Caco-2 (cell line): ENCODE measurements at regions not wholly inside any gene's neighbourhood (a gene's known extent, or its start where the extent isn't known, plus 50 kb on each side); places are given as distances from the start of the nearest gene placed in this dataset.

Source experiments
- BruUV-seq: library from RNA; stranded (reverse); fragments of 400-500 nt; replicated peaks from 2 replicates; lab custom pipeline; 2021; lab: Mats Ljungman, UMichigan
- CTCF ChIA-PET: fragments of 300-600 bp; sonication (Branson Sonifier 250); formaldehyde crosslinking; loops from one replicate; lab custom pipeline; 2022; ENCODE audit warnings: antibody characterized with exemption; lab: Charles Lee
- POLR2A ChIA-PET: fragments of 300-600 bp; sonication (Branson Sonifier 250); formaldehyde crosslinking; loops from one replicate; lab custom pipeline; 2022; ENCODE audit warnings: antibody characterized with exemption; lab: Charles Lee
- DNase-seq, 2 experiments: peaks; one replicate each; pipeline versions ENCODE4 v3.0.0 to v3.0.0-alpha.2; 2020 to 2022
- H3K27me3 ChIP-seq: replicated peaks from 2 replicates; pipeline ENCODE4 v1.6.0; 2011; ENCODE audit warnings: low read length; ENCODE audit not compliant: control insufficient read depth, insufficient read depth
- H3K36me3 ChIP-seq: 2 replicates; pipeline ENCODE4 v1.5.1; 2011; ENCODE audit warnings: low read length; ENCODE audit not compliant: control insufficient read depth, insufficient read depth
- H3K4me1 ChIP-seq: fragments of 250-450 bp; sonication (Bioruptor Pico); 2 replicates; pipeline ENCODE4 v1.5.1; 2020; ENCODE audit warnings: mild to moderate bottlenecking
- H3K4me3 ChIP-seq: 2 replicates; pipeline ENCODE4 v1.5.1; 2011; ENCODE audit warnings: low read depth, mild to moderate bottlenecking, control low read depth, low read length
- H3K9me3 ChIP-seq: fragments of 250-450 bp; sonication (Bioruptor Pico); 2 replicates; pipeline ENCODE4 v1.5.1; 2020; ENCODE audit warnings: mild to moderate bottlenecking, moderate library complexity
- H3K27ac Mint-ChIP-seq: one replicate; pipeline ENCODE4 v1.8.0; 2022; ENCODE audit warnings: mixed read lengths; ENCODE audit not compliant: unreplicated experiment
- H3K27me3 Mint-ChIP-seq: one replicate; pipeline ENCODE4 v1.8.0; 2022; ENCODE audit warnings: mixed read lengths; ENCODE audit not compliant: insufficient read depth, unreplicated experiment
- H3K36me3 Mint-ChIP-seq: one replicate; pipeline ENCODE4 v1.8.0; 2022; ENCODE audit warnings: mild to moderate bottlenecking, mixed read lengths; ENCODE audit not compliant: insufficient read depth, unreplicated experiment
- H3K4me1 Mint-ChIP-seq: one replicate; pipeline ENCODE4 v1.8.0; 2022; ENCODE audit warnings: low read depth, mixed read lengths; ENCODE audit not compliant: unreplicated experiment
- H3K4me3 Mint-ChIP-seq: one replicate; pipeline ENCODE4 v1.8.0; 2022; ENCODE audit warnings: mild to moderate bottlenecking, moderate library complexity, mixed read lengths; ENCODE audit not compliant: unreplicated experiment
- H3K9me3 Mint-ChIP-seq: one replicate; pipeline ENCODE4 v1.8.0; 2022; ENCODE audit warnings: mixed read lengths; ENCODE audit not compliant: unreplicated experiment
- intact Hi-C: fragments of 100-400 bp; cut with micrococcal nuclease; formaldehyde crosslinking; loops from one replicate; pipeline ENCODE4 v1.10.0; 2022; ENCODE audit not compliant: unreplicated experiment
- TF ChIP-seq, protein P1 (sequence below), 2 experiments: fragments of 200-600 bp in 1 of 2; IDR thresholded peaks; 1 replicate in 1 of 2; 2 replicates in 1 of 2; pipeline versions ENCODE4 v1.5.1 to v1.8.0; 2011 to 2022; ENCODE audit warnings: antibody characterized with exemption in 1 of 2, control low read depth in 1 of 2, inconsistent platforms in 1 of 2, low read depth in 1 of 2, low read length in 1 of 2, mild to moderate bottlenecking in 1 of 2, moderate library complexity in 1 of 2; ENCODE audit not compliant: insufficient read depth in 1 of 2, severe bottlenecking in 1 of 2, unreplicated experiment in 1 of 2

DNA sequence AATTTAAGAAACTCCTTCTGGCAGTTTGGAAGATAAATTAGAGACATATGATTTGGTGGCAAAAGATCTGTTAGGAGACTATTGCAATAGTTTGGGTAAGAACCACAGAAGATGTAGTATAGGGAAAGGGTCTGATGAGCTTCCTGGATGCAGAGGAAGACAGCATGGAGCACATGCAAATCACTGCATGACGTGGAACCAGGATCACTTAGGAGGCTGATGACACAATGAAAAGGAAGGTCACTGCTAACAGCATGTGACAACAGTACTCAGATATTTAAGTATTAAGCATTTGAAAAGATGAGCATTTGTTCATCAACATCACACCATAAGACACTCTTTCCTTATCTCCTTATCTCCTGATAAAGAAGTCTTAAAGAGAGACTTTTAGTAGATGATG is 167.8 kb upstream of the LDB2 start:
- no peaks in the 10 kb centered on the region for H3K4me1 Mint-ChIP-seq
- intact Hi-C loops = no loop called here
- no peaks in the 10 kb centered on the region for H3K9me3 ChIP-seq
- BruUV-seq = no TSS peak
- H3K4me1 ChIP-seq = no peaks in the 10 kb centered on the region
- no peaks in the 10 kb centered on the region for H3K27me3 ChIP-seq
- no peaks in the 10 kb centered on the region for H3K36me3 Mint-ChIP-seq
- H3K4me3 ChIP-seq = no peak overlapping the region
- H3K27me3 Mint-ChIP-seq = no peaks in the 10 kb centered on the region
- ChIA-PET CTCF (no interaction called here), POLR2A (no interaction called here)
- H3K27ac Mint-ChIP-seq = no peak overlapping the region
- H3K9me3 Mint-ChIP-seq = no peaks in the 10 kb centered on the region
- TF ChIP-seq, protein P1, sequence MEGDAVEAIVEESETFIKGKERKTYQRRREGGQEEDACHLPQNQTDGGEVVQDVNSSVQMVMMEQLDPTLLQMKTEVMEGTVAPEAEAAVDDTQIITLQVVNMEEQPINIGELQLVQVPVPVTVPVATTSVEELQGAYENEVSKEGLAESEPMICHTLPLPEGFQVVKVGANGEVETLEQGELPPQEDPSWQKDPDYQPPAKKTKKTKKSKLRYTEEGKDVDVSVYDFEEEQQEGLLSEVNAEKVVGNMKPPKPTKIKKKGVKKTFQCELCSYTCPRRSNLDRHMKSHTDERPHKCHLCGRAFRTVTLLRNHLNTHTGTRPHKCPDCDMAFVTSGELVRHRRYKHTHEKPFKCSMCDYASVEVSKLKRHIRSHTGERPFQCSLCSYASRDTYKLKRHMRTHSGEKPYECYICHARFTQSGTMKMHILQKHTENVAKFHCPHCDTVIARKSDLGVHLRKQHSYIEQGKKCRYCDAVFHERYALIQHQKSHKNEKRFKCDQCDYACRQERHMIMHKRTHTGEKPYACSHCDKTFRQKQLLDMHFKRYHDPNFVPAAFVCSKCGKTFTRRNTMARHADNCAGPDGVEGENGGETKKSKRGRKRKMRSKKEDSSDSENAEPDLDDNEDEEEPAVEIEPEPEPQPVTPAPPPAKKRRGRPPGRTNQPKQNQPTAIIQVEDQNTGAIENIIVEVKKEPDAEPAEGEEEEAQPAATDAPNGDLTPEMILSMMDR (IDR thresholded peaks at IDR 0.05; ENCODE audit: insufficient read depth in 1 of 2, low read depth in 1 of 2, low read length in 1 of 2, severe bottlenecking in 1 of 2, unreplicated experiment in 1 of 2) = no peak
- H3K36me3 ChIP-seq = no peaks in the 10 kb centered on the region
- no peak for DNase-seq
- no peak overlapping the region for H3K4me3 Mint-ChIP-seq

DNA sequence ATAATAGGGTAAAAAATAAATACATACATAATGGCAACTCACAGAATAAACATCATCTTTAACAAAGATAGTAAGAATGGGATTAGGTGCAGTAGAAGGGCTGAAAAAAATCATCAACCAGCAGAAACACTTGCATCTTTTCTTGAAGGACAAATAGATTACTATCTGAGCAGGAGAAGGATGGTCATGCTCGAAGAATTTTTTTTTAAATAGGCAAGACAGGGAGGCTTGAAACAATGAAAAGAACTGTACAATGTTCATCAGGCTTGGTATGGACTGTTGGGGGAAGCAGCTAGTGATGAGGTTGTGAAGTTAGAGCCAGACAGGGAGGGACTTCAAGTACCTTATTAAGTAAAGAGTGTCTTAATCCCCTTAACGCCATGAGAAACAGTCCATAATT is 167.4 kb upstream of the LDB2 start:
- no peak overlapping the region for H3K4me3 Mint-ChIP-seq
- no peaks in the 10 kb centered on the region for H3K27me3 ChIP-seq
- H3K36me3 ChIP-seq = no peaks in the 10 kb centered on the region
- no peaks in the 10 kb centered on the region for H3K9me3 ChIP-seq
- no peaks in the 10 kb centered on the region for H3K4me1 ChIP-seq
- POLR2A ChIA-PET = no interaction called here
- no peaks in the 10 kb centered on the region for H3K27me3 Mint-ChIP-seq
- CTCF ChIA-PET = no interaction called here
- H3K9me3 Mint-ChIP-seq = no peaks in the 10 kb centered on the region
- no peak overlapping the region for H3K4me3 ChIP-seq
- no peaks in the 10 kb centered on the region for H3K4me1 Mint-ChIP-seq
- intact Hi-C loops = no loop called here
- H3K27ac Mint-ChIP-seq = no peak overlapping the region
- TF ChIP-seq, protein P1 (IDR thresholded peaks at IDR 0.05; ENCODE audit: insufficient read depth in 1 of 2, low read depth in 1 of 2, low read length in 1 of 2, severe bottlenecking in 1 of 2, unreplicated experiment in 1 of 2) = no peak
- no peaks in the 10 kb centered on the region for H3K36me3 Mint-ChIP-seq
- DNase-seq = no peak
- no TSS peak for BruUV-seq

- H3K4me3 ChIP-seq = no peak overlapping the region
- Mint-ChIP-seq H3K27me3 (no peaks in the 10 kb centered on the region), H3K4me3 (no peak overlapping the region), H3K36me3 (no peaks in the 10 kb centered on the region), H3K9me3 (no peaks in the 10 kb centered on the region), H3K27ac (no peak overlapping the region), H3K4me1 (no peaks in the 10 kb centered on the region)
- no peaks in the 10 kb centered on the region for H3K27me3 ChIP-seq
- TF ChIP-seq, protein P1 (IDR thresholded peaks at IDR 0.05; ENCODE audit: insufficient read depth in 1 of 2, low read depth in 1 of 2, low read length in 1 of 2, severe bottlenecking in 1 of 2, unreplicated experiment in 1 of 2) = no peak
- intact Hi-C loops = no loop called here
- CTCF ChIA-PET = no interaction called here
- H3K36me3 ChIP-seq = no peaks in the 10 kb centered on the region
- no peak for DNase-seq
- H3K4me1 ChIP-seq = no peaks in the 10 kb centered on the region
- POLR2A ChIA-PET = no interaction called here
- H3K9me3 ChIP-seq = no peaks in the 10 kb centered on the region
- BruUV-seq = no TSS peak
Observed at GRCh38 chr4:17064959-17065358, 166.5 kb upstream of the LDB2 start.
